HepG2 (cell line): ENCODE measurements at regions not wholly inside any gene's neighbourhood (a gene's known extent, or its start where the extent isn't known, plus 50 kb on each side); places are given as distances from the start of the nearest gene placed in this dataset.
"Not testable (repeated sequence)": the region's sequence is repeated elsewhere in the genome, so short reads cannot be mapped to it uniquely, and the experiment has no call there.

ENCODE experiments used
- ATAC-seq: fragments of 200-7000 bp; cut with Tn5 transposase; 3 replicates; pipeline ENCODE4 v1.9.1; 2020; ENCODE audit warnings: mild to moderate bottlenecking, moderate library complexity
- BruUV-seq: library from RNA; stranded (reverse); fragments of 400-500 nt; replicated peaks from 2 replicates; lab custom pipeline; 2021; lab: Mats Ljungman, UMichigan
- CTCF ChIA-PET: fragments of 300-600 bp; formaldehyde crosslinking; extraction: SDS; loops from one replicate; lab custom pipeline; 2021; ENCODE audit warnings: low total read pairs, inconsistent platforms, low intra/inter-chr PET ratio; lab: Yijun Ruan, JAX
- POLR2A ChIA-PET: fragments of 350-600 bp; sonication (Branson Sonifier 250); formaldehyde crosslinking; loops from one replicate; lab custom pipeline; 2020; ENCODE audit warnings: antibody characterized with exemption, inconsistent platforms; lab: Yijun Ruan, JAX
- DNase-seq: peaks from one replicate; pipeline ENCODE4 v3.0.0-alpha.2; 2015; ENCODE audit warnings: low spot score
- FAIRE-seq: peaks from 3 replicates; lab custom pipeline; 2011; peaks lifted over from hg19 to GRCh38; lab: Jason Lieb, UNC
- H2AFZ ChIP-seq: one replicate; pipeline ENCODE4 v1.6.1; 2011; ENCODE audit warnings: low read length, inconsistent platforms
- H3K27ac ChIP-seq: fragments of 300-600 bp; 3 replicates; pipeline ENCODE4 v1.8.0; 2011; ENCODE audit warnings: mixed run types, mild to moderate bottlenecking, mixed read lengths, low read length, inconsistent platforms; ENCODE audit not compliant: insufficient read depth; ENCODE audit errors: extremely low read length
- H3K27me3 ChIP-seq, 2 experiments: fragments of 200-600 bp in 1 of 2; 2 replicates in 1 of 2; 3 replicates in 1 of 2; pipeline versions ENCODE4 v1.6.0 to v1.8.0; 2011; ENCODE audit warnings: low read length in 2 of 2, mild to moderate bottlenecking in 2 of 2, moderate library complexity in 2 of 2, inconsistent platforms in 1 of 2; ENCODE audit not compliant: insufficient read depth in 2 of 2, control insufficient read depth in 1 of 2
- H3K36me3 ChIP-seq, 2 experiments: fragments of 200-600 bp in 1 of 2; replicated peaks in 1 of 2; 2 replicates in 1 of 2; 3 replicates in 1 of 2; pipeline versions ENCODE4 v1.5.1 to v1.8.0; 2011; ENCODE audit warnings: low read length in 2 of 2, inconsistent platforms in 1 of 2; ENCODE audit not compliant: insufficient read depth in 2 of 2, control insufficient read depth in 1 of 2
- H3K4me1 ChIP-seq: 2 replicates; pipeline ENCODE4 v1.5.1; 2012; ENCODE audit warnings: low read length, inconsistent platforms; ENCODE audit not compliant: insufficient read depth
- H3K4me2 ChIP-seq: 2 replicates; pipeline ENCODE4 v1.6.0; 2011; ENCODE audit warnings: low read depth, low read length, inconsistent platforms
- H3K4me3 ChIP-seq, 3 experiments: fragments of 200-600 bp in 1 of 3; sonication (generic), shearing (Covaris generic) in 1 of 3; replicated peaks in 1 of 3; 2 replicates each; pipeline ENCODE4 v1.5.1; 2011 to 2016; ENCODE audit warnings: low read length in 3 of 3, inconsistent platforms in 2 of 3, low read depth in 2 of 3, mild to moderate bottlenecking in 2 of 3, control low read depth in 1 of 3, mixed read lengths in 1 of 3; ENCODE audit not compliant: insufficient read depth in 1 of 3
- H3K79me2 ChIP-seq: one replicate; pipeline ENCODE4 v1.6.1; 2011; ENCODE audit warnings: low read length, inconsistent platforms; ENCODE audit not compliant: insufficient read depth
- H3K9ac ChIP-seq: 2 replicates; pipeline ENCODE4 v1.6.0; 2011; ENCODE audit warnings: mild to moderate bottlenecking, low read depth, low read length, inconsistent platforms; ENCODE audit not compliant: insufficient read depth
- H3K9me3 ChIP-seq: 2 replicates; pipeline ENCODE4 v1.5.1; 2012; ENCODE audit warnings: mild to moderate bottlenecking, low read length
- H4K20me1 ChIP-seq: 2 replicates; pipeline ENCODE4 v1.6.0; 2011; ENCODE audit warnings: inconsistent platforms, mild to moderate bottlenecking, low read length, moderate library complexity; ENCODE audit not compliant: insufficient read depth
- BHLHE40 ChIP-seq: IDR thresholded peaks from 2 replicates; pipeline ENCODE4 v1.6.1; 2011; ENCODE audit warnings: low read length, improper control_type of control experiment
- FOXP4 ChIP-seq: sonication (generic); formaldehyde crosslinking; IDR thresholded peaks from 2 replicates; pipeline ENCODE4 v1.4.0; 2020; ENCODE audit warnings: missing genetic modification reagents
- HOXD1 ChIP-seq: sonication (generic); formaldehyde crosslinking; IDR thresholded peaks from 2 replicates; pipeline ENCODE4 v1.5.0; 2020; ENCODE audit warnings: missing genetic modification reagents
- KLF15 ChIP-seq: sonication (generic); formaldehyde crosslinking; IDR thresholded peaks from 2 replicates; pipeline ENCODE4 v1.8.1; 2023; ENCODE audit warnings: borderline replicate concordance, mild to moderate bottlenecking, inconsistent platforms, missing genetic modification reagents, mixed read lengths
- ZNF496 ChIP-seq: sonication (generic); formaldehyde crosslinking; IDR thresholded peaks from 2 replicates; pipeline ENCODE4 v1.8.1; 2023; ENCODE audit warnings: mild to moderate bottlenecking, moderate library complexity, missing genetic modification reagents; ENCODE audit not compliant: insufficient replicate concordance
- ZNF562 ChIP-seq: sonication (generic); formaldehyde crosslinking; IDR thresholded peaks from 2 replicates; pipeline ENCODE4 v1.8.0; 2022; ENCODE audit warnings: missing genetic modification reagents, borderline replicate concordance
- ZNF576 ChIP-seq: sonication (generic); formaldehyde crosslinking; IDR thresholded peaks from 2 replicates; pipeline ENCODE4 v1.4.0; 2020; ENCODE audit warnings: mild to moderate bottlenecking, missing genetic modification reagents
- ZNF646 ChIP-seq: sonication (generic); formaldehyde crosslinking; IDR thresholded peaks from 2 replicates; pipeline ENCODE4 v1.9.0; 2021; ENCODE audit warnings: mild to moderate bottlenecking, missing genetic modification reagents
- WGBS: methylation state at CpG from one replicate; pipeline ENCODE4 v1.1.6; 2017; ENCODE audit warnings: low lambda C conversion rate; 5-methylcytosine and 5-hydroxymethylcytosine counted together
- in situ Hi-C: cut with HindIII; loops from 2 replicates; pipeline ENCODE4 v1.10.0; 2017; ENCODE audit warnings: low pct_unique_long_range_greater_than_20kb; ENCODE audit not compliant: extremely low pct_ligation_motif_present
- intact Hi-C: fragments of 100-400 bp; cut with micrococcal nuclease; formaldehyde crosslinking; loops from one replicate; pipeline ENCODE4 v1.10.0; 2022; ENCODE audit not compliant: unreplicated experiment

- no peak for TF ChIP-seq ZNF646 (CRISPR knock-in tag)
- no peak for TF ChIP-seq ZNF496 (CRISPR knock-in tag)
- TF ChIP-seq KLF15 (CRISPR knock-in tag) = no peak
- no peak for TF ChIP-seq ZNF576 (CRISPR knock-in tag)
- TF ChIP-seq HOXD1 (CRISPR knock-in tag) = no peak
- no peak for TF ChIP-seq BHLHE40
- TF ChIP-seq FOXP4 (CRISPR knock-in tag) = no peak
- TF ChIP-seq ZNF562 (CRISPR knock-in tag) = no peak
- TF ChIP-seq, all 625 proteins: peak for 0
These were observed 884.5 kb upstream of the POT1 start (continued) for GRCh38 chr7:125814100-125814499.

- ATAC-seq, H4K20me1 ChIP-seq, CTCF ChIA-PET, H3K4me1 ChIP-seq, H3K27me3 ChIP-seq, in situ Hi-C loops, BruUV-seq, H3K36me3 ChIP-seq, H3K9ac ChIP-seq, DNase-seq, intact Hi-C loops, FAIRE-seq, H3K79me2 ChIP-seq, H3K27ac ChIP-seq, H2AFZ ChIP-seq, H3K4me3 ChIP-seq, H3K4me2 ChIP-seq, POLR2A ChIA-PET: not testable (repeated sequence)
- H3K9me3 ChIP-seq = peaks cover 76% of the 10 kb centered on the region
- WGBS = 40% methylated on average over 4 of the region's 4 CpGs
These were observed 876.9 kb upstream of the POT1 start for GRCh38 chr7:125806491-125806890.
